B cell (primary cell): ENCODE measurements at regions not wholly inside any gene's neighbourhood (a gene's known extent, or its start where the extent isn't known, plus 50 kb on each side); places are given as distances from the start of the nearest gene placed in this dataset.

ENCODE experiments used
- ATAC-seq: fragments of 200-7000 bp; cut with Tn5 transposase; one replicate; pipeline ENCODE4 v1.10.0; 2021; ENCODE audit warnings: low read depth, mild to moderate bottlenecking, moderate number of reproducible peaks, moderate library complexity
- CTCF ChIA-PET: fragments of 350-600 bp; sonication (Branson Sonifier 250); formaldehyde crosslinking; loops from one replicate; lab custom pipeline; 2021; ENCODE audit warnings: antibody characterized with exemption, inconsistent platforms; lab: Charles Lee
- POLR2A ChIA-PET: fragments of 350-600 bp; sonication (Branson Sonifier 250); formaldehyde crosslinking; loops from one replicate; lab custom pipeline; 2021; ENCODE audit warnings: antibody characterized with exemption; lab: Charles Lee
- DNase-seq: peaks from one replicate; pipeline ENCODE4 v3.0.0; 2013
- H2AFZ ChIP-seq: 2 replicates; pipeline ENCODE4 v1.6.1; 2012; ENCODE audit warnings: mild to moderate bottlenecking, low read depth, low read length; ENCODE audit not compliant: insufficient read depth, poor library complexity, severe bottlenecking
- H3K27ac ChIP-seq, 2 donors: 1 replicate in 1 of 2; 2 replicates in 1 of 2; pipeline ENCODE4 v1.5.1; 2012 to 2013; ENCODE audit warnings: low read length in 2 of 2, mild to moderate bottlenecking in 2 of 2, moderate library complexity in 1 of 2
- H3K27me3 ChIP-seq, 4 experiments: fragments of 200-600 bp in 1 of 4; sonication (generic) in 1 of 4; replicated peaks in 1 of 4; 1 replicate in 2 of 4; 2 replicates in 2 of 4; pipeline versions ENCODE4 v1.6.1 to v1.7.0; 2013 to 2016; ENCODE audit warnings: low read length in 3 of 4, mild to moderate bottlenecking in 2 of 4, mixed read lengths in 1 of 4, moderate library complexity in 1 of 4; ENCODE audit not compliant: insufficient read depth in 4 of 4, control insufficient read depth in 3 of 4; ENCODE audit errors: control extremely low read depth in 1 of 4
- H3K36me3 ChIP-seq, 2 experiments: replicated peaks in 1 of 2; 1 replicate in 1 of 2; 2 replicates in 1 of 2; pipeline versions ENCODE4 v1.6.1 to v1.7.1; 2013; ENCODE audit warnings: low read length in 1 of 2; ENCODE audit not compliant: insufficient read depth in 2 of 2, control insufficient read depth in 1 of 2; ENCODE audit errors: control extremely low read depth in 1 of 2, extremely low read depth in 1 of 2
- H3K4me1 ChIP-seq, 2 donors: fragments of 200-600 bp in 1 of 2; sonication (generic) in 1 of 2; 1 replicate in 1 of 2; 2 replicates in 1 of 2; pipeline versions ENCODE4 v1.5.1 to v1.6.1; 2013 to 2017; ENCODE audit warnings: low read length in 2 of 2; ENCODE audit not compliant: control insufficient read depth in 2 of 2, insufficient read depth in 2 of 2
- H3K4me2 ChIP-seq: replicated peaks from 2 replicates; pipeline ENCODE3; 2012; ENCODE audit warnings: mild to moderate bottlenecking, low read depth, low read length; ENCODE audit not compliant: poor library complexity, severe bottlenecking
- H3K4me3 ChIP-seq, 5 experiments: fragments of 200-600 bp in 1 of 5; sonication (generic) in 1 of 5; 1 replicate in 3 of 5; 2 replicates in 2 of 5; pipeline versions ENCODE4 v1.5.1 to v1.7.0; 2011 to 2016; ENCODE audit warnings: low read length in 4 of 5, mild to moderate bottlenecking in 4 of 5, low read depth in 2 of 5, control low read depth in 1 of 5, moderate library complexity in 1 of 5; ENCODE audit not compliant: insufficient read depth in 1 of 5; ENCODE audit errors: control extremely low read depth in 1 of 5, extremely low read depth in 1 of 5
- H3K79me2 ChIP-seq: fragments of 200-600 bp; sonication (generic); one replicate; pipeline ENCODE4 v1.6.0; 2016; ENCODE audit warnings: low read length; ENCODE audit not compliant: control insufficient read depth, insufficient read depth
- H3K9ac ChIP-seq: fragments of 200-600 bp; sonication (generic); 2 replicates; pipeline ENCODE4 v1.6.1; 2017; ENCODE audit warnings: mild to moderate bottlenecking, low read length, moderate library complexity
- H3K9me3 ChIP-seq, 3 donors: one replicate each; pipeline versions ENCODE4 v1.6.1 to v1.7.1; 2013; ENCODE audit warnings: low read length in 2 of 3; ENCODE audit not compliant: control insufficient read depth in 2 of 3, insufficient read depth in 1 of 3; ENCODE audit errors: control extremely low read depth in 1 of 3
- H4K20me1 ChIP-seq: 2 replicates; pipeline ENCODE4 v1.6.0; 2012; ENCODE audit warnings: mild to moderate bottlenecking, low read length; ENCODE audit not compliant: insufficient read depth, control insufficient read depth, poor library complexity, severe bottlenecking
- H3K27ac Mint-ChIP-seq: one replicate; pipeline ENCODE4 v1.8.0; 2021; ENCODE audit warnings: mixed read lengths
- H3K27me3 Mint-ChIP-seq: one replicate; pipeline ENCODE4 v1.8.0; 2021; ENCODE audit warnings: mixed read lengths
- H3K4me1 Mint-ChIP-seq: one replicate; pipeline ENCODE4 v1.8.0; 2021; ENCODE audit warnings: mixed read lengths
- H3K4me3 Mint-ChIP-seq: one replicate; pipeline ENCODE4 v1.8.0; 2021; ENCODE audit warnings: mixed read lengths
- H3K9me3 Mint-ChIP-seq: one replicate; pipeline ENCODE4 v1.8.0; 2022; ENCODE audit warnings: mixed read lengths; ENCODE audit not compliant: insufficient read depth
- EZH2 ChIP-seq: IDR thresholded peaks from 2 replicates; pipeline ENCODE4 v1.6.1; 2012; ENCODE audit warnings: borderline replicate concordance, low read depth, mild to moderate bottlenecking, moderate library complexity, low read length; ENCODE audit not compliant: insufficient read depth, poor library complexity, severe bottlenecking
- WGBS: methylation state at CpG from one replicate; pipeline ENCODE4 v1.1.5; 2013; ENCODE audit warnings: missing lambda C conversion rate; ENCODE audit not compliant: insufficient coverage; 5-methylcytosine and 5-hydroxymethylcytosine counted together
- intact Hi-C: fragments of 100-400 bp; cut with micrococcal nuclease; formaldehyde crosslinking; loops from one replicate; pipeline ENCODE4 v1.10.0; 2022
- TF ChIP-seq, protein P1 (sequence below): fragments of 200-600 bp; IDR thresholded peaks from one replicate; pipeline ENCODE4 v1.8.0; 2022; ENCODE audit warnings: antibody characterized with exemption, mild to moderate bottlenecking

DNA sequence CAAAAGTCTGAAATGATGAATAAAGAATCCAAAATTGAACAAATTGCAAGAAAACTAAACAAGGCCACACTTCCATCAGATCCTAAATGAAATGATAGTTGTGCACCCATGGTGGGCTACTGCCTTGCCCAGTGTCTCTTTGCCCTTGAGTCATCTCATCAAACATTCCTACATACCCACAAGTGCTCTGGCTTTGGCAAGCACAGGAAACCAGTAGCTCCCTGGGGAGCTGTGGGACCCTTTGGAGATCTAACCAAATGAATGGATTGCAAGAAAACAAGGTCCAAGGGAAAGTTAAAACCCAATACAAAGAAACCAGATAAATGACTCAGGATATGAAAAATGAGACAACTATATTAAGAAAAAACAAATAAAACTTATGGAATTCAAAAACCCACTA, 129.8 kb upstream of the TMEM229A start:
- ChIA-PET CTCF (no interaction called here), POLR2A (no interaction called here)
- Histone ChIP-seq H3K9ac (no peak overlapping the region), H3K36me3 (no peaks in the 10 kb centered on the region), H3K79me2 (no peaks in the 10 kb centered on the region), H4K20me1 (no peaks in the 10 kb centered on the region), H3K9me3 (no peaks in the 10 kb centered on the region), H3K27me3 (no peaks in the 10 kb centered on the region), H3K4me3 (no peak overlapping the region), H3K27ac (no peak overlapping the region), H3K4me2 (no peak overlapping the region), H2AFZ (no peak overlapping the region), H3K4me1 (no peaks in the 10 kb centered on the region)
- Mint-ChIP-seq H3K9me3 (no peaks in the 10 kb centered on the region), H3K4me3 (no peak overlapping the region), H3K27me3 (no peaks in the 10 kb centered on the region), H3K4me1 (no peaks in the 10 kb centered on the region), H3K27ac (no peak overlapping the region)
- no peak for TF ChIP-seq EZH2
- TF ChIP-seq, protein P1, sequence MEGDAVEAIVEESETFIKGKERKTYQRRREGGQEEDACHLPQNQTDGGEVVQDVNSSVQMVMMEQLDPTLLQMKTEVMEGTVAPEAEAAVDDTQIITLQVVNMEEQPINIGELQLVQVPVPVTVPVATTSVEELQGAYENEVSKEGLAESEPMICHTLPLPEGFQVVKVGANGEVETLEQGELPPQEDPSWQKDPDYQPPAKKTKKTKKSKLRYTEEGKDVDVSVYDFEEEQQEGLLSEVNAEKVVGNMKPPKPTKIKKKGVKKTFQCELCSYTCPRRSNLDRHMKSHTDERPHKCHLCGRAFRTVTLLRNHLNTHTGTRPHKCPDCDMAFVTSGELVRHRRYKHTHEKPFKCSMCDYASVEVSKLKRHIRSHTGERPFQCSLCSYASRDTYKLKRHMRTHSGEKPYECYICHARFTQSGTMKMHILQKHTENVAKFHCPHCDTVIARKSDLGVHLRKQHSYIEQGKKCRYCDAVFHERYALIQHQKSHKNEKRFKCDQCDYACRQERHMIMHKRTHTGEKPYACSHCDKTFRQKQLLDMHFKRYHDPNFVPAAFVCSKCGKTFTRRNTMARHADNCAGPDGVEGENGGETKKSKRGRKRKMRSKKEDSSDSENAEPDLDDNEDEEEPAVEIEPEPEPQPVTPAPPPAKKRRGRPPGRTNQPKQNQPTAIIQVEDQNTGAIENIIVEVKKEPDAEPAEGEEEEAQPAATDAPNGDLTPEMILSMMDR, result no peak
- intact Hi-C loops, result no loop called here
- DNase-seq (no peak), ATAC-seq (no peak)

DNA sequence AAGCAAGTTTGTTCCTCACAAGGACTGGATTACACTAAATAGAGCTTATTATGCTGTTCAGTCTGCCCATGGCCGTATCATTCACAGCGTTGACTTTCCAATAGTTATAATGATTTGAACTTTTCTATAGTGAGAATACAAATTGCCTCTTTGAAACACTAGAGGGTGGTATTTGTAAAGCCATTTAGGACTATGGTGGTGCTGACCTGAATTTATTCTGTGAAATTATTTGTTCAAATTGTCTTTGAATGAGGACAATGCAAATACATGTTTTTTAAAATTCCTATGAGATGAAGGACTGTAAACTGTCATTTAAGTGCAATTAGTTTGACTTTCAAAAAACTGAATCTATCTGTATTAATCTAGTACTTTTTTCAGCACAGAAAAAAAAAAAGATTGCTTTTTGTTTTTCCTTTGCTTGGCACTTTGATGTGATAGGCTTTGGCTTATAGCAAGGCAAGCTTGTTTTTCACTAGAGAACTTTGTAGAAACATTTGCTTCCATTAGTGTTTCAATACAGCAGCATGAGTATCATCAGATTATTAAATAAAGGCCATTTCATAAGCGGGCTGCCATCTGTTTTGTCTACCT, 122.7 kb upstream of the TMEM229A start:
- Histone ChIP-seq H3K36me3 (no peaks in the 10 kb centered on the region), H3K79me2 (no peaks in the 10 kb centered on the region), H4K20me1 (no peaks in the 10 kb centered on the region), H3K9ac (no peak overlapping the region), H3K27ac (no peak overlapping the region), H3K27me3 (no peaks in the 10 kb centered on the region), H3K4me2 (no peak overlapping the region), H2AFZ (no peak overlapping the region), H3K4me1 (no peaks in the 10 kb centered on the region), H3K4me3 (no peak overlapping the region), H3K9me3 (no peaks in the 10 kb centered on the region)
- POLR2A ChIA-PET, result no interaction called here
- intact Hi-C loops, result no loop called here
- TF ChIP-seq EZH2, result no peak
- TF ChIP-seq, protein P1, result no peak
- Mint-ChIP-seq H3K4me1 (no peaks in the 10 kb centered on the region), H3K27ac (no peak overlapping the region), H3K27me3 (no peaks in the 10 kb centered on the region), H3K9me3 (peaks cover 4% of the 10 kb centered on the region), H3K4me3 (no peak overlapping the region)
- DNase-seq, result no peak
- CTCF ChIA-PET, result no interaction called here
- ATAC-seq, result no peak
- 50% methylated on average over 2 of the region's 3 CpGs for WGBS
